Putamen (tissue), 1 donor: ENCODE measurements at regions not wholly inside any gene's neighbourhood (a gene's known extent, or its start where the extent isn't known, plus 50 kb on each side); places are given as distances from the start of the nearest gene placed in this dataset.
"Not testable (repeated sequence)": the region's sequence is repeated elsewhere in the genome, so short reads cannot be mapped to it uniquely, and the experiment has no call there.

ENCODE experiments used
- DNase-seq: peaks from one replicate; pipeline ENCODE4 v3.0.0-alpha.2; 2016; ENCODE audit warnings: low spot score

DNA sequence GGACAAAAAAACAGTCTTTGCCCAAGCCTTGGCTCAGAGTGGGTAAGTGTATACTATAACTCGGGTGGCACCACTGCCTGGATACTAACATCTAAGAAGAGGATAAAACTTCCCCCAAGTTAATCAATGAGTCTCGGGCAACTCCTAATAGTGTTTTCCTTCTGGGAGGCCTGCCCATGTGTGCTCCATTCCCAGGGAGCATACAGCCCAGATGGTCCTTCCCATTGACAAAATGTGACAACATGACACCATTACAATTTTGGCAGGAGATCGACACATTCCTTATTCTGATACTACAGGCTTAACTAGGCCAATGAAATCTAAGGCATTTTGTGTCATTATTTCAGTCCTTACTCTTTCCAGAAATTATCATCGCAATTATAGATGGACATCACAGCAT, 52.7 kb upstream of the CRIM1 start:
- no peak for DNase-seq

- DNase-seq: no peak
Measured at GRCh38 chr2:36301843-36302242, 53.7 kb upstream of the CRIM1 start.

GRCh38 chr2:36300697-36301096, 54.9 kb upstream of the CRIM1 start:
- DNase-seq: no peak

- no peak for DNase-seq
Measured at GRCh38 chr2:36296798-36297197, 58.8 kb upstream of the CRIM1 start.

GRCh38 chr2:36294316-36294721, 61.3 kb upstream of the CRIM1 start:
- DNase-seq: no peak

GRCh38 chr2:36290306-36290856, 65.2 kb upstream of the CRIM1 start:
- DNase-seq: no peak

DNA sequence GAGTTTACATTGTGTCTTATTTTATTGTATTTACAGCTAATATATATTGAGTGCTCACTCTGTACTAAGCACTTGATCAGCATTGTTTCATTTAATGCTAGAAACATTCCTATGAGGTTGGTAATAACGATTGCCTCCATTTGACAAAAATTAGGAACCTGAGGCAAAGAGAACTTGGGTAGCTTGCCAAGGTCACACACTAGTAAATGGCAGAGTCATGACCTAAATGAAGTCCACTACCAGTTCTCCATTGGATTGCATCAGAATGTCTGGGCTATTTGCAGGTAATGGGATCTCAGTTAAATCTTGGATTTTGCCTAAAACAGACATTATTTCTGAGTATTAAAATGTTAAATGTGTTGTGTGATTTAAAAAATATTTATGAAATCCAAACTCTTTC, 65.8 kb upstream of the CRIM1 start:
- no peak for DNase-seq

DNA sequence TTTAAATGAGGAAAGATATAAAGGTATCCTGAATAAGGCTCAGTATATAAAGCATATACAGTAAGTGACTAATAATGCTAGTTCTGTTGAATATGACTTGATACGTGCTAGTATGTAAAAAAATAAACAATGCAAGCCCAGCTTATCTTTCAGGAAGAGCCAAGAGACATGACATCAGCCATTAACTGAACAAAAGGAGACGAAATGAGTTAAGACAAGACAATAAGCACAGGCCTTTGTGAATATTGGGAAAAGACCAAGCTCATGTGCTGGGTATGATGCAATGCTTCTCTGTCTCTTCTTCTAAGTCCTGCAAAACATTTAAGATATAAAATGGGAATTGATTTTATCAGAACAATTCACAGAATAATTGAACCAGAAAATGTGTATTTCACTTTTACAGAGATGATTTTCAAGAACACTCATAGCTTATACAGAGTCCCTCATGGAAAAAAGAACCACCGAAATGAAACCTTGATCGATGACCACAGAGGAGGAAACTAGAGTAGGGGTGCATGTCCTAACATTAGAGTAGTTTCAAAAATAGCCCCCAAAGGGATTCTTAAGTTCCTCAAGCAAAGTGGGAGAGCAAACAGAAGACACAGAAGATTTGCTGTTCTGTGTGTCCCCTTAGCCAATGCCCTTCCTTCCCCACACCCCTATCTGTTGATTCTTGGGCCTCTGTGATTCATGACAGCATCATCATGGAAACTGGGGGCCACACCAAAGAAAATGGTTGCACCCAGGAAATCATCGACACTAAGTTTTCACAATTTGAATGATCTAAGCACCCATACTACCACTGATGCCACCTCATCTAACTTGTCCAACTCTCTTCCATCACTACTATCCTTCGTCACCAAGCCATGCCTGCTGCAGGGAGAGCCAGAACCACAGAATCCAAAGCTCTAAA, 68.0 kb upstream of the CRIM1 start:
- DNase-seq: no peak

GRCh38 chr2:36279506-36279905, 76.1 kb upstream of the CRIM1 start:
- not testable (repeated sequence) for DNase-seq

GRCh38 chr2:36277881-36278523, 77.6 kb upstream of the CRIM1 start:
- DNase-seq: no peak

GRCh38 chr2:36277146-36277808, 78.3 kb upstream of the CRIM1 start:
- DNase-seq: no peak

GRCh38 chr2:36271266-36271665, 84.3 kb upstream of the CRIM1 start:
- no peak for DNase-seq

GRCh38 chr2:36270758-36271157, 84.8 kb upstream of the CRIM1 start:
- no peak for DNase-seq

- DNase-seq: no peak
Measured at GRCh38 chr2:36267194-36267593, 88.4 kb upstream of the CRIM1 start.

DNA sequence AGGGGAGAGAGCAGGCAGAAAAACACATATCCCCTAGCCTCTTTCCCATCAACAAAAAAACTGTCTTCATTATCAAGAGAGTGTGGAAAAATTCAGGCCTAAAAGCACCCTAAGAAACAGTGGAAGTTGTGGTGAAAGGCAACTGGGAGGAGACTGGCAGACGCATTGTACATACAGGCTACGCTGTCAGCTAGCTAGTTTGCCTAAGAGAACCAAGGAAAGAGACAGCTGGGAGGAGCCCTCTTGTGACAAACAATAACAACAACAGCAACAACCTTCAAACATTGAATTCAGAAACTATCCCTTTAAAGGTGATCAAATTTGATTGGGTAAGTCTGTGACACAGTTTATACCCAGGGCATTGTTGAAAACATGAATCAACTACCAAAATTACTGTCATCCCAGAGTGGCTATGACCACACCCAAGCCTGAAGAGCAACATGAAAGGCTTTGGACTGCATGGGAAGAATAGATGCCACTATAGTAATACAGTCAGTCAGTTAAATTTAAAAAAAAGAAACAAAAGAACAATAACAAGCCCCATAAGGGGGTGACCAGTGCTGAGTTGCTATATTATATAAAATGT, 88.9 kb upstream of the CRIM1 start:
- no peak for DNase-seq

DNA sequence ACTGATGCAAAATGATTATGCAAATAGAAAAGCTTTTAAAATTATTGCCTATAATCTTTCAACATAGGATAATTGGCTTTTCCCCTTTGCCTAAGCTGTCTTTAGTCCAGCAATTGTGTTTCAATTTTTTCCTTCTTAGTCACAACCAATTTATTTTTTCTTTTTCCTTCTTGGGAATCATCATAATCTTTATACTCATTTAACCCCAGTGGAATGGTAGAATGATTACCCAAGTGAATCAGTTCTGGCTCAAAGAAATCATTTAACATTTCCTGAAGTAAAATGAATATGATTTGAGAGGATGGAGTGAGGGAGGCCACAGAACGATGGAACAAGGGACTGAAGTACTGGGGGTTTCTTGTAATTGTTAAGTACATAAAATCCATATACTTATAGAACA, 93.0 kb upstream of the CRIM1 start:
- DNase-seq: no peak

GRCh38 chr2:36255863-36256262, 99.7 kb upstream of the CRIM1 start:
- DNase-seq: no peak

- no peak for DNase-seq
Measured at GRCh38 chr2:36253086-36253485, 102.5 kb upstream of the CRIM1 start.

DNA sequence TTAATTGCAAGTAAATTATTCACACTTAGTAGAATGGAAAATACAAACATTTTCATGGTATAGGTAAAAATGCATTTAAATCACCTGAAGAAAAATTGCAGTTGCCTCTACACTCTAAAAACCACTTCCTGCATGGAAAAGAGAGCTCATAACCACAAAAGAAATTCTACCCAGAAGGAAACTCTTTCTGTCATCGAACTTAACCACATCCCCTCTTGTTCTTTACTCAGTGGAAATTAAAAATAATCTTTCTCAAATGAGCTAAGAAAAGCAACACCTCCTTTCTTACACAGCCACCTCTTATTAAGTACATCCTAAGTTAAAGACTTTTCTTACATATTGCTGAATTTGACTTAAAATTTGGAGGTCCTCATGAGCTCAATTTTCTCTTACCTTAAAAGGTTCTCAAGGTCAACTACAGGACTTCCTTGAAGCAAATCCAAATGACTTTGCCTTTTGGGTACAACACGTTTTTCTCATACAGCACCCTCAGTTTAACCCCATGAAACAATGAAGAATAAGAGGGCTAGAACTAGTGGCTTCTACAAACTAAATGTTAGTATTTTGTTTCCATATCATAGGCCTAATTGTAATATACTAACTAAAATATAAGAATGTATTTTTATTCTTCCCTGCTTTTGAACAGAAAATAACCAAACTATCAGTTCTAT, 109.1 kb upstream of the CRIM1 start:
- no peak for DNase-seq

DNA sequence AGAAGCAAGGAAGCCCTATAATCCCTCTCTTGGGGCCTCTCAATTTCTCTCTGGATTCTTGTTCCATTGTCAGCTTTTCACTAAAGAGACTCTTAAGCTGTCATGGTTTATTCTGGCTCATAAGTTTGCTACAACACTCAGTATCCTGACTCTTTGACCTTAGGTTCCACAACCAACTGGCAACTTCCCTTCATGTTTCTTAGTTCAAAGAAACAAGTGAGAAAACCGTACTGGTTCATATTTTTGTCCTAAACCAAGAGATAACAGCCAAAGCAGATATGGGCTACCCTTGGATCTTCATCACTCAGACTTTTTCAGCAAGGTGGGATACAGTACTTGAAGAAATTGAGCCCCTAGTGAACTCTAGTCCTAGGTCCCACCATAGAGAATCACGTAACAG, 109.9 kb upstream of the CRIM1 start:
- no peak for DNase-seq

- DNase-seq: no peak
Measured at GRCh38 chr2:36238106-36238505, 117.5 kb upstream of the CRIM1 start.

GRCh38 chr2:36235882-36236281, 119.7 kb upstream of the CRIM1 start:
- DNase-seq: no peak
